Muscle of leg (tissue), 3 donors: ENCODE measurements at regions not wholly inside any gene's neighbourhood (a gene's known extent, or its start where the extent isn't known, plus 50 kb on each side); places are given as distances from the start of the nearest gene placed in this dataset.

Experiments used
- DNase-seq: peaks from one replicate; pipeline ENCODE4 v3.0.0; 2013
- H3K27ac ChIP-seq: one replicate; pipeline ENCODE4 v1.5.1; 2013; ENCODE audit warnings: mild to moderate bottlenecking, low read length, control low read depth
- H3K27me3 ChIP-seq: one replicate; pipeline ENCODE4 v1.6.1; 2013; ENCODE audit warnings: low read length; ENCODE audit not compliant: control insufficient read depth, insufficient read depth
- H3K36me3 ChIP-seq: one replicate; pipeline ENCODE4 v1.6.1; 2013; ENCODE audit warnings: low read length; ENCODE audit not compliant: control insufficient read depth, insufficient read depth
- H3K4me1 ChIP-seq: one replicate; pipeline ENCODE4 v1.6.1; 2013; ENCODE audit warnings: low read length; ENCODE audit not compliant: control insufficient read depth, insufficient read depth
- H3K4me3 ChIP-seq: one replicate; pipeline ENCODE4 v1.5.1; 2013; ENCODE audit warnings: low read length, control low read depth
- H3K9me3 ChIP-seq: replicated peaks from 2 replicates; pipeline ENCODE4 v1.6.1; 2013; ENCODE audit warnings: low read depth, low read length; ENCODE audit not compliant: control insufficient read depth
- WGBS: methylation state at CpG from one replicate; pipeline ENCODE4 v1.1.5; 2013; ENCODE audit warnings: missing lambda C conversion rate; ENCODE audit not compliant: insufficient coverage; 5-methylcytosine and 5-hydroxymethylcytosine counted together

- no peak for DNase-seq
- no CpG with 5 or more reads among the region's 4 CpGs for WGBS
- Histone ChIP-seq H3K9me3 (peaks cover 10% of the 10 kb centered on the region), H3K4me3 (no peak overlapping the region), H3K27me3 (no peaks in the 10 kb centered on the region), H3K4me1 (peaks cover 5% of the 10 kb centered on the region), H3K36me3 (no peaks in the 10 kb centered on the region), H3K27ac (no peak overlapping the region)
Measured at GRCh38 chr10:32156031-32156495, 99.8 kb upstream of the KIF5B start.

DNA sequence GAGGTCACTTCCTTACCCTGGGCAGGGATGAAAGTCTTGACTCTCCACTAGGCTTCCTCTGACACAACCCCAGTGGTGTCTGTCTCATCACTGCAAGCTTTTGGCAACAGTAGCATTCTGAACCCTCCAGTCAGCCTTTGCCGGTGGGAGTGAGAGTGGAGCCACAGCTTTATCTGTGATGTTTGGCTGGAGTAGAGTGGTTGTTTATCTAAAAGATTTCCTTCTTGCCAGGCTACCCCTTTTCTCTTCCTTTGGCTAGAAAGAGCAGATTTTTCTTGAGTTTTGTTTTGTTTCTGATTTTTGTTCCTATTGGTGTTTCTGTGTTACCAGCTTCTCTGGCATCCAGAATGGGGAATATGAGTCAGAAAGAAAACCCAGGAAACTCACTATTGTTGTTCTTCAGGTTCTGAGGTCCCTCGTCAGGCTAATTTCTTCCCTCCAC is 98.9 kb upstream of the KIF5B start:
- Histone ChIP-seq H3K9me3 (peaks cover 10% of the 10 kb centered on the region), H3K27me3 (no peaks in the 10 kb centered on the region), H3K4me3 (no peak overlapping the region), H3K4me1 (peaks cover 4% of the 10 kb centered on the region), H3K27ac (no peak overlapping the region), H3K36me3 (no peaks in the 10 kb centered on the region)
- no peak for DNase-seq
- WGBS: no CpG with 5 or more reads among the region's 2 CpGs

DNA sequence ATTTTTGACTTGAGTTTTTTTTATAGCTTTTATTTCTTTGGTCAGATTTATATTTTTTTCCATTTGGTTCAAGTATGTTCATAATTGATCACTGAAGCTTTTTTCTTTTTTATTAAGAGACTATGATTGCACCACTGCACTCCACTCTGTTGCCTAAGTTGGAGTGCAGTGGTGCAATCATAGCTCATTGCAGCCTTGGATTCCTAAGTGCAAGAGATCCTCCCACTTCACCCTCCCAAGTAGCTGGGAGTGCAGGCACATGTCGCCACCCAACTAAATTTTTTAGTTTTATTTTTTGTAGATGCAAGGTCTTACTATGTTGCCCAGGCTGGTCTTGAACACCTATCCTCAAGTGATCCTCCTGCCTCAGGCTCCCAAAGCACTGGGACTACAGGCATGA is 97.7 kb upstream of the KIF5B start:
- Histone ChIP-seq H3K27me3 (no peaks in the 10 kb centered on the region), H3K9me3 (peaks cover 10% of the 10 kb centered on the region), H3K36me3 (no peaks in the 10 kb centered on the region), H3K4me3 (no peak overlapping the region), H3K4me1 (peaks cover 11% of the 10 kb centered on the region), H3K27ac (no peak overlapping the region)
- WGBS: no CpG with 5 or more reads among the region's 1 CpG
- DNase-seq: no peak

- no peak for DNase-seq
- Histone ChIP-seq H3K27ac (no peak overlapping the region), H3K4me1 (peaks cover 14% of the 10 kb centered on the region), H3K9me3 (peaks cover 10% of the 10 kb centered on the region), H3K36me3 (no peaks in the 10 kb centered on the region), H3K4me3 (no peak overlapping the region), H3K27me3 (no peaks in the 10 kb centered on the region)
- 93% methylated on average over 2 of the region's 4 CpGs for WGBS
Measured at GRCh38 chr10:32153252-32153651, 97.0 kb upstream of the KIF5B start.

DNA sequence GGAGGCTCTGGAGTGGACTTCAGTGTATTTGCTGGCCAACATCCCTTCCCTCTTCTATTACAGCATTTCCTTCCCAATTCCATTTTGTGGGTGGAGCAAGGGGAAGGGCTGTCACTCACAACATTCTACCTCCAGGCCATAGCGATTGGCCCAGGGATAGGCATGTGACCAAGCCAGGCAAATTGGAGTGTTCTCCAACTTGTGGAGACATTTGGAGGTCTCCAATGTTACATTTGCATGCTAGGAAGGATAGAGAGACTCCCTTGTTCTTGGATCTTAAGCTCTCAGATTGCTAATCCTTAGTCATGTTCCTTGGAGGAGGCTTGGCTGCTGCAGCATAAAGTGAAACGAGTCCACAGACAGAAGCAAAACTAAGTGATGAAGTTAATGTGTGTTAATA is 95.6 kb upstream of the KIF5B start:
- H3K36me3 ChIP-seq: no peaks in the 10 kb centered on the region
- 91% methylated on average over 1 of the region's 2 CpGs for WGBS
- no peak overlapping the region for H3K27ac ChIP-seq
- DNase-seq: no peak
- no peak overlapping the region for H3K4me3 ChIP-seq
- peaks cover 10% of the 10 kb centered on the region for H3K9me3 ChIP-seq
- peaks cover 14% of the 10 kb centered on the region for H3K4me1 ChIP-seq
- H3K27me3 ChIP-seq: no peaks in the 10 kb centered on the region

DNA sequence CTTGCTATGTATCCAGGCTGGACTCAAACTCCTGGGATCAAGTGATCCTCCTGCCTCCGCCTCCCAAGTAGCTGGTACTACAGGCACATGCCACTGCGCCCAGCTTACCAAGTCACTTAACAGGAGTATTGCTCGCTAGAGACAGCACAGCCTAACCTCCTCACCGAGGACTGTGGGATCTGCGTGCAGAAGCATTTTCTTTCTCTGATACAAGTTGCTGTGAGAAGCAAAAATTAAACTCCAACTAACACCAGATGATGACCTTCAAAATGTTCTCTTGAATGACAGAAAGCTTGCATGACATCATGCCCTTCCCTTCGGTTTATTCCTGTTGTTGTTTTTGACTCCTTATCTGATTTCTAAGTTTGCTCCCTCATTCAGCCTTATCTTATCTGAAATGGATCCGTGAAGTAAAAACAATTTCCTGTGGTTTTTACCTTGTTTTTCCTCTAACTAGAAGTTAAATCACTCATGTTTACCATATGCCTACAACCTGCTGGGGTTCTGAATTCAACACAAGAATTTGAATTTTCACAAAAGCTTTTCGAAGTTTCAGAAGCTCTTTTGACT is 94.4 kb upstream of the KIF5B start:
- peaks cover 14% of the 10 kb centered on the region for H3K4me1 ChIP-seq
- no peak overlapping the region for H3K27ac ChIP-seq
- H3K4me3 ChIP-seq: no peak overlapping the region
- no peaks in the 10 kb centered on the region for H3K36me3 ChIP-seq
- no peaks in the 10 kb centered on the region for H3K27me3 ChIP-seq
- no peak for DNase-seq
- peaks cover 10% of the 10 kb centered on the region for H3K9me3 ChIP-seq
- WGBS: 89% methylated on average over 2 of the region's 8 CpGs

DNA sequence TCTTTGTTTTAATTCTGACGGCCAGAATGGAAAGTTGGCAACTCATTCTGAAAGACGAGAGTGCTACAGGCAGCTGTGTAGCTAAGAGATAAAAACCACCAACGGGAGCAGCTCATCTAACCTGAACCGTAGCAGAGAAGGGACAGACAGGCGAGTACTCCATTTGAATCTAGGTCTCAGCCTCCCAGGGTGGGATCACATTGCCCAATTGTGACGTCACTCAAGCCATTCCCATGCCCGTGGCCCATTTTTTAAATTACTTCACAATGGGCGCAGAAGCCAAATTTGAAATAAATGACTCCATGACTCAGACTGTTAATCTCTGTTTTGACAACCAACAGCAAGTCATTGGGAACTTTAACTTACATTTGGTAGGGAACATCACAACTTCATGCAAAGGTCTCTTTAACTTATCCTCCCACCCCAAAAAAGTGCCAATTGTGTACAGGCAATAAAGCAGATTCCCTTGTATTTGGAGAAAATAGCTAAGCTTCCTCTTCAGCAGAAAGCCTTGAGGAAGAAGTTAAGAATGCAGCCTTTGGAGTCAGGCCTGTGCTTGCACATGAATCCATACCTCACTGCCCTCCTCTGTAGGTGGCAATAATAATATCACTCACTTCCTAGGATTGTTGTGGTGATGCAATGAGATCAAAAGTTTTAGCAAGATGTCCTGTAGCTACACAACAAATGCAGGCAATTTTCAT is 93.2 kb upstream of the KIF5B start:
- H3K4me1 ChIP-seq: peaks cover 14% of the 10 kb centered on the region
- H3K36me3 ChIP-seq: no peaks in the 10 kb centered on the region
- H3K9me3 ChIP-seq: peaks cover 10% of the 10 kb centered on the region
- 11% methylated on average over 5 of the region's 8 CpGs for WGBS
- peak overlapping the region; percentile 72 for H3K27ac ChIP-seq
- no peaks in the 10 kb centered on the region for H3K27me3 ChIP-seq
- DNase-seq: peak; percentile 93
- no peak overlapping the region for H3K4me3 ChIP-seq

DNA sequence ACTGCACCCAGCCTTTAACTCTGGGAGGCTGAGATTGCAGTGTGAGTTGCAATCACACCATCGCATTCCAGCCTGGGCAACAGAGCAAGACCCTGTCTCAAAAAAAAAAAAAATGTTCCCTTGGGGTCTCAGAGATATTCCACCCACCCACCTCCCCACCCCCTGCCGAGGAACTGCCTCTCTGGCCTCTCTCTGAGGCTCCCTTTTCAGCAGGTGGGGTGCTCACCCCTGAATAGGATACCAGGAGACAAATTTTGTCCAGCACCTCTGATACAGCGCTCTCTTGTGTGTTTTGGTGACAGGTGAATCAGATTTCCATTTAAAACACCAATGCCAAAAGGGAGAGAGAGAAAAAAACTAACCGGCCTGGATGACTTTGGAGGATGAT is 92.6 kb upstream of the KIF5B start:
- H3K27ac ChIP-seq: peak overlapping the region; percentile 72
- H3K9me3 ChIP-seq: peaks cover 6% of the 10 kb centered on the region
- no peaks in the 10 kb centered on the region for H3K27me3 ChIP-seq
- no peak overlapping the region for H3K4me3 ChIP-seq
- H3K4me1 ChIP-seq: peaks cover 14% of the 10 kb centered on the region
- DNase-seq: no peak
- no CpG with 5 or more reads among the region's 4 CpGs for WGBS
- H3K36me3 ChIP-seq: no peaks in the 10 kb centered on the region

GRCh38 chr10:32147730-32148129 is 91.5 kb upstream of the KIF5B start:
- no CpG with 5 or more reads among the region's 1 CpG for WGBS
- no peak for DNase-seq
- no peak overlapping the region for H3K4me3 ChIP-seq
- H3K27ac ChIP-seq: no peak overlapping the region
- H3K27me3 ChIP-seq: no peaks in the 10 kb centered on the region
- no peaks in the 10 kb centered on the region for H3K36me3 ChIP-seq
- H3K4me1 ChIP-seq: peaks cover 14% of the 10 kb centered on the region
- peaks cover 3% of the 10 kb centered on the region for H3K9me3 ChIP-seq

- Histone ChIP-seq H3K27ac (no peak overlapping the region), H3K36me3 (no peaks in the 10 kb centered on the region), H3K4me3 (no peak overlapping the region), H3K4me1 (peaks cover 14% of the 10 kb centered on the region), H3K9me3 (no peaks in the 10 kb centered on the region), H3K27me3 (no peaks in the 10 kb centered on the region)
- 91% methylated on average over 3 of the region's 4 CpGs for WGBS
- DNase-seq: no peak
Measured at GRCh38 chr10:32146166-32146565, 89.9 kb upstream of the KIF5B start.
